GM19240 (cell line): ENCODE measurements at regions not wholly inside any gene's neighbourhood (a gene's known extent, or its start where the extent isn't known, plus 50 kb on each side); places are given as distances from the start of the nearest gene placed in this dataset.

Experiments used
- DNase-seq: peaks from one replicate; pipeline ENCODE4 v3.0.0; 2011; ENCODE audit warnings: low spot score; ENCODE audit not compliant: insufficient read length

- no peak for DNase-seq
Measured at GRCh38 chr14:24693983-24694382, 60.0 kb upstream of the GZMB start.

GRCh38 chr14:24693353-24693737 is 59.4 kb upstream of the GZMB start:
- no peak for DNase-seq

- DNase-seq, result no peak
Measured at GRCh38 chr14:24692382-24693352, 58.7 kb upstream of the GZMB start.

GRCh38 chr14:24690492-24690891 is 56.5 kb upstream of the GZMB start:
- no peak for DNase-seq

- DNase-seq, result no peak
Measured at GRCh38 chr14:24688030-24688658, 54.2 kb upstream of the GZMB start.
